HEK293 (cell line): ENCODE measurements at regions not wholly inside any gene's neighbourhood (a gene's known extent, or its start where the extent isn't known, plus 50 kb on each side); places are given as distances from the start of the nearest gene placed in this dataset.
A peak's percentile ranks its signal among the peaks of the same experiment; 100 is the strongest.

Experiments
- CTCF ChIA-PET: fragments of 350-600 bp; formaldehyde crosslinking; extraction: SDS; loops from one replicate; lab custom pipeline; 2021; ENCODE audit warnings: antibody characterized with exemption; lab: Yijun Ruan, JAX
- POLR2A ChIA-PET: fragments of 300-600 bp; formaldehyde crosslinking; extraction: SDS; loops from one replicate; lab custom pipeline; 2020; ENCODE audit warnings: antibody characterized with exemption, inconsistent platforms; lab: Yijun Ruan, JAX
- H3K27ac ChIP-seq: fragments of 200-500 bp; sonication (Bioruptor generic); 2 replicates; pipeline ENCODE4 v1.5.1; 2014; ENCODE audit warnings: low read depth, low read length, control low read depth, inconsistent platforms; ENCODE audit errors: extremely low read depth
- H3K36me3 ChIP-seq, 2 experiments: fragments of 200-500 bp in 1 of 2; sonication (Bioruptor generic) in 1 of 2; 1 replicate in 1 of 2; 2 replicates in 1 of 2; pipeline ENCODE4 v1.5.1; 2014 to 2017; ENCODE audit warnings: inconsistent platforms in 2 of 2, low read length in 2 of 2; ENCODE audit not compliant: control insufficient read depth in 2 of 2, insufficient read depth in 1 of 2
- H3K4me1 ChIP-seq: fragments of 200-500 bp; sonication (Bioruptor generic); 2 replicates; pipeline ENCODE4 v1.5.1; 2014; ENCODE audit warnings: mild to moderate bottlenecking, low read length, inconsistent platforms; ENCODE audit not compliant: control insufficient read depth, insufficient read depth
- H3K4me3 ChIP-seq: 2 replicates; pipeline ENCODE4 v1.5.1; 2011; ENCODE audit warnings: low read depth, mild to moderate bottlenecking, control low read depth, low read length, moderate library complexity
- H3K9me3 ChIP-seq: fragments of 200-500 bp; sonication (Bioruptor generic); 2 replicates; pipeline ENCODE4 v1.5.1; 2014; ENCODE audit warnings: low read depth, low read length, inconsistent platforms; ENCODE audit not compliant: control insufficient read depth, insufficient read depth
- ATF2 ChIP-seq: fragments of 450-650 bp; formaldehyde crosslinking; IDR thresholded peaks from 2 replicates; pipeline ENCODE4 v1.5.1; 2016; ENCODE audit warnings: missing biosample characterization, missing genetic modification characterization, low read depth
- INSM2 ChIP-seq: fragments of 450-650 bp; formaldehyde crosslinking; IDR thresholded peaks from 2 replicates; pipeline ENCODE4 v1.5.1; 2016; ENCODE audit warnings: missing biosample characterization, missing genetic modification characterization
- SP7 ChIP-seq: fragments of 450-650 bp; formaldehyde crosslinking; IDR thresholded peaks from 2 replicates; pipeline ENCODE4 v1.5.1; 2016; ENCODE audit warnings: missing biosample characterization, missing genetic modification characterization
- ZBTB26 ChIP-seq: fragments of 450-650 bp; formaldehyde crosslinking; optimal IDR thresholded peaks from 2 replicates; pipeline ENCODE3; 2016; ENCODE audit warnings: missing biosample characterization, mild to moderate bottlenecking, missing genetic modification characterization
- ZNF202 ChIP-seq: fragments of 450-650 bp; formaldehyde crosslinking; IDR thresholded peaks from 2 replicates; pipeline ENCODE4 v1.5.1; 2016; ENCODE audit warnings: missing biosample characterization, missing genetic modification characterization, borderline replicate concordance
- ZNF280C ChIP-seq: fragments of 450-650 bp; formaldehyde crosslinking; IDR thresholded peaks from 2 replicates; pipeline ENCODE4 v1.5.1; 2016; ENCODE audit warnings: missing biosample characterization, missing genetic modification characterization
- ZNF366 ChIP-seq: fragments of 450-650 bp; formaldehyde crosslinking; conservative IDR thresholded peaks from 2 replicates; pipeline ENCODE4 v1.5.1; 2016; ENCODE audit warnings: missing biosample characterization, missing genetic modification characterization
- ZNF513 ChIP-seq: fragments of 450-650 bp; IDR thresholded peaks from 2 replicates; pipeline ENCODE4 v1.5.1; 2018; ENCODE audit warnings: missing biosample characterization, missing genetic modification characterization
- ZNF514 ChIP-seq: fragments of 450-650 bp; formaldehyde crosslinking; IDR thresholded peaks from 2 replicates; pipeline ENCODE4 v1.5.1; 2016; ENCODE audit warnings: missing biosample characterization, missing genetic modification characterization
- ZNF530 ChIP-seq: fragments of 450-650 bp; formaldehyde crosslinking; IDR thresholded peaks from 2 replicates; pipeline ENCODE4 v1.5.1; 2016; ENCODE audit warnings: low read depth, missing biosample characterization, missing genetic modification characterization
- ZNF658 ChIP-seq: fragments of 450-650 bp; formaldehyde crosslinking; IDR thresholded peaks from 2 replicates; pipeline ENCODE4; 2016; ENCODE audit warnings: missing biosample characterization, missing genetic modification characterization
- ZNF704 ChIP-seq: fragments of 450-650 bp; formaldehyde crosslinking; IDR thresholded peaks from 2 replicates; pipeline ENCODE4 v1.5.1; 2016; ENCODE audit warnings: missing biosample characterization, missing genetic modification characterization

GRCh38 chr2:138137949-138138348 lies 173.7 kb downstream of the HNMT start (continued):
- TF ChIP-seq ATF2 (peak; percentile 71), ZNF366 (tag by site-specific recombination) (peak; percentile 59; the same call in 1 of the 2 replicates), ZNF658 (tag by site-specific recombination) (no peak)

- no peaks in the 10 kb centered on the region for H3K9me3 ChIP-seq
- H3K27ac ChIP-seq: no peak overlapping the region
- H3K4me1 ChIP-seq: peaks cover 4% of the 10 kb centered on the region; the same call in 1 of the 2 replicates
- ChIA-PET POLR2A (no interaction called here), CTCF (interaction anchor here (0.6 to 0.7 kb wide), 2 partner anchors 13 to 491 kb away, joined by 3 read pairs; no protein-coding TSS in a partner anchor)
- H3K4me3 ChIP-seq: no peak overlapping the region
- TF ChIP-seq ZNF514 (tag by site-specific recombination) (no peak), ZNF530 (tag by site-specific recombination) (no peak), ZNF704 (tag by site-specific recombination) (no peak), ZNF202 (tag by site-specific recombination) (no peak), ATF2 (no peak), ZBTB26 (tag by site-specific recombination) (no peak), ZNF513 (tag by site-specific recombination) (no peak), ZNF280C (tag by site-specific recombination) (no peak), SP7 (tag by site-specific recombination) (no peak), INSM2 (tag by site-specific recombination) (no peak)
- H3K36me3 ChIP-seq: no peaks in the 10 kb centered on the region
Observed at GRCh38 chr2:138147796-138148195, 183.5 kb downstream of the HNMT start.
